ENCODE measurements at regions not wholly inside any gene's neighbourhood (a gene's known extent, or its start where the extent isn't known, plus 50 kb on each side); places are given as distances from the start of the nearest gene placed in this dataset.

DNA sequence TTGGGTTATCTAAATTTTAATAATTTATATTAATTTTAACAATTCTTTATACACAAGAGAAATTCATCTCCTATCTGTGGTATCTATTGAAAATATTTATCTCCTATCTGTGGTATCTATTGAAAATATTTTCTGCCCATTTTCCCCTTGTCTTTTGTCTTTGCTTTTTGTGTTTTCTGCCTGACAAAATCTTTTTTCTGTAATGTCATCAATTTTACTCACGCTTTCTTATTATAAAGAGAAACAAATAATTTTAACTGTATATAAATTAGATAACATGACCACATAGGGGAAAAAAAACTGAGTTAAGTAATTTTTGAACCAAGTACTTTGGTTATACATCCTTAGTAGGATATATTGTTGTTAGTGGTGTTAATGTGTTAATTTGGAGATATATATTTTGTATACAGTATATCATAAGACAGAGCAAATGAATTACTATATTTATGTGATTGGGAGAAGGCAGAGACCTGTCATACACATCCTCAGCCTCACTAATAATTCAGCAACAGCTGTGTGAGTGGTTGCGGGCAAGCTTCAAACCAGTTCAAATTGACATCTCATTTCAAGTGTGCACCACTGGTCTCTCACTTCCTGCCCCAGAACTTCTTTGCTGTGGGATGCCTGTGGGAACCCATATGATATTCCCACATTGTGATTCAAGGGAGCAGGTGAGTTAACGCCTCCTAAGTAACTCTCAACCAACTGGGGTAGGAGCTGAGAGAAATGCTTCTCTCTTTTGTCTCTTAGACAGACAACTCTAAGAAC lies 292.4 kb downstream of the SP3 start:
- H3K4me3 ChIP-seq (ENCODE audit: control insufficient read depth, low read depth, low read length) = no peak overlapping the region
- TF ChIP-seq, protein P1, sequence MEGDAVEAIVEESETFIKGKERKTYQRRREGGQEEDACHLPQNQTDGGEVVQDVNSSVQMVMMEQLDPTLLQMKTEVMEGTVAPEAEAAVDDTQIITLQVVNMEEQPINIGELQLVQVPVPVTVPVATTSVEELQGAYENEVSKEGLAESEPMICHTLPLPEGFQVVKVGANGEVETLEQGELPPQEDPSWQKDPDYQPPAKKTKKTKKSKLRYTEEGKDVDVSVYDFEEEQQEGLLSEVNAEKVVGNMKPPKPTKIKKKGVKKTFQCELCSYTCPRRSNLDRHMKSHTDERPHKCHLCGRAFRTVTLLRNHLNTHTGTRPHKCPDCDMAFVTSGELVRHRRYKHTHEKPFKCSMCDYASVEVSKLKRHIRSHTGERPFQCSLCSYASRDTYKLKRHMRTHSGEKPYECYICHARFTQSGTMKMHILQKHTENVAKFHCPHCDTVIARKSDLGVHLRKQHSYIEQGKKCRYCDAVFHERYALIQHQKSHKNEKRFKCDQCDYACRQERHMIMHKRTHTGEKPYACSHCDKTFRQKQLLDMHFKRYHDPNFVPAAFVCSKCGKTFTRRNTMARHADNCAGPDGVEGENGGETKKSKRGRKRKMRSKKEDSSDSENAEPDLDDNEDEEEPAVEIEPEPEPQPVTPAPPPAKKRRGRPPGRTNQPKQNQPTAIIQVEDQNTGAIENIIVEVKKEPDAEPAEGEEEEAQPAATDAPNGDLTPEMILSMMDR (IDR thresholded peaks at IDR 0.05; ENCODE audit: control insufficient read depth, insufficient read depth, low read depth, low read length, missing control alignments) = no peak
- DNase-seq (ENCODE audit: low read depth) = no peak

DNA sequence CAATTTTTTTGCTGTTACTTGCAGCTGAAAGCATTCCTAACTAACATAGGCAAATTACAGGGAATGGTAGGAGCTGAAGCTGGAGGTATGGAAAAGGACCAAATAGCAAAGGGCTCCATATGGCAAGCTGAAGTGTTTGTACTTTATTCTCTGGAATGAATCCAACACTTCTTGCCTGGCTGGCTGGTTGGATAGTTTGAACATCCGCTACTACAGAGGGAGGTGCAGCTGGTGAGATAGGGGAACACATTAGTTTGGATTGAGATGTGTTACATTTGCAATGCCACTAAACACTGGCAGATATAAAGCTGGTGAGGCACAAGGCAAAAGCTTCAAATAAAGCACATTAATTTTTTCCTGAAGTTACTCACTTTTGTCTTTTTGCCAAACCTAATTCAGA lies 291.5 kb downstream of the SP3 start:
- TF ChIP-seq, protein P1 (IDR thresholded peaks at IDR 0.05; ENCODE audit: control insufficient read depth, insufficient read depth, low read depth, low read length, missing control alignments) = no peak
- DNase-seq (ENCODE audit: low read depth) = no peak

DNA sequence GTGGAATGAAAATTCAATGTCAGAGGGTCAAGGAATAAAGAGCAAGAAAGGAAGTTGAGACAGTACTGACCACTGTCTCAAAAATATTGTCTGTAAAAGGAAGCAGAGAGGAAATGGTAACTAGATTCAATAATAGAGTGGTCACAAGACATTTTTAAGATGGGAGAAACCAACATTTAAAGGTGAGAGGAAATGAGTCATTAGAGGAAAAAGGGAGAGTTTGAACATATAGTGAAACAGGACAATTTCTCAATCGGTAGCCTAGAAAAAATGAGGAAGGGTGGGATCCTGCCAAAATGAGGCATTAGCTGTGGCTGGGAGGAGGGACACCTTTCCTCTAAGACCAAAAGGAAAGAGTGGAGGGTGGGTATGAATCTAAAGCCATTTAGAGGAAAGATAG lies 288.5 kb downstream of the SP3 start:
- no peak overlapping the region for H3K4me3 ChIP-seq (ENCODE audit: control insufficient read depth, low read depth, low read length)
- no peak for DNase-seq (ENCODE audit: low read depth)
- TF ChIP-seq, protein P1 (IDR thresholded peaks at IDR 0.05; ENCODE audit: control insufficient read depth, insufficient read depth, low read depth, low read length, missing control alignments) = no peak

More for the DNA sequence above, 291.5 kb downstream of the SP3 start:
- no peak overlapping the region for H3K4me3 ChIP-seq (ENCODE audit: control insufficient read depth, low read depth, low read length)

DNA sequence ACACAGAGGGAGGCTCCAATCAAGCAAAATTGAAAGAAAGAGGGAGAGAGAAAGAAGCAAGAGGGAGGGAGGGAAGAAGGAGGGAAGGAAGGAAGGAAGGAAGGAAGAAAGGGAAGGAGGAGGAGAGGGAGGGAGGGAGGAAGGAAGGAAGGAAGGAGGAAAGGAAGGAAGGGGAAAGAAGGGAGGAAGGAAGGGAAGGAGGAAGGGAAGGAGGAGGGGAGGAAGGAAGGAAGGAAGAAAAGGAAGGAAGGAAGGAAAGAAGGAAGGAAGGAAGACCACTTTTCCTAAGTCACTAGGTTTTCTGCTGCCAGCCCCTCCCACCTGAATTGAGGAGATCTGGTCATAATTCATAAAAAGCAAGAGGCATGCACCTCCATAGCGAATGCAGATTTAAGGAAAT lies 287.0 kb downstream of the SP3 start:
- H3K4me3 ChIP-seq (ENCODE audit: control insufficient read depth, low read depth, low read length) = no peak overlapping the region
- no peak for DNase-seq (ENCODE audit: low read depth)
- TF ChIP-seq, protein P1 (IDR thresholded peaks at IDR 0.05; ENCODE audit: control insufficient read depth, insufficient read depth, low read depth, low read length, missing control alignments) = no peak

DNA sequence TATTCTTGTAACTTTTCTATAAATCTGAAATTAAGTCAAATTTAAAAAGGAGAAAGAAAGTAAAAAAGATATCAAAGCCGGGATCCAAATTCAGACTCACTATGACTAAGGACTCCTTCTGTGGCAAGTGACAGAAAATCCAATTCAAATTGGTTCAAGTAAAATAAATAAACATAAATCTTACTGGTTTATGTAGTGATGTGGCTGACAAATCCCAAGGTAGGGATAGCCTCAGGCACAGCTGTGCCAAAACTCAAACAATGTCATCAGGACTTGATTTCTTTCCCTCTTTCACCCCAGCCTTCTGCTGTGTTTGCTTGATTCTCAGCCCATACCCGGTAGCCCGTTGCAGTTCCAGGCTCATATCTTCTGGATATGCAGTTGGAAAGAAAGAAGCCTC lies 284.6 kb downstream of the SP3 start:
- TF ChIP-seq, protein P1 (IDR thresholded peaks at IDR 0.05; ENCODE audit: control insufficient read depth, insufficient read depth, low read depth, low read length, missing control alignments) = no peak
- no peak overlapping the region for H3K4me3 ChIP-seq (ENCODE audit: control insufficient read depth, low read depth, low read length)
- DNase-seq (ENCODE audit: low read depth) = no peak

DNA sequence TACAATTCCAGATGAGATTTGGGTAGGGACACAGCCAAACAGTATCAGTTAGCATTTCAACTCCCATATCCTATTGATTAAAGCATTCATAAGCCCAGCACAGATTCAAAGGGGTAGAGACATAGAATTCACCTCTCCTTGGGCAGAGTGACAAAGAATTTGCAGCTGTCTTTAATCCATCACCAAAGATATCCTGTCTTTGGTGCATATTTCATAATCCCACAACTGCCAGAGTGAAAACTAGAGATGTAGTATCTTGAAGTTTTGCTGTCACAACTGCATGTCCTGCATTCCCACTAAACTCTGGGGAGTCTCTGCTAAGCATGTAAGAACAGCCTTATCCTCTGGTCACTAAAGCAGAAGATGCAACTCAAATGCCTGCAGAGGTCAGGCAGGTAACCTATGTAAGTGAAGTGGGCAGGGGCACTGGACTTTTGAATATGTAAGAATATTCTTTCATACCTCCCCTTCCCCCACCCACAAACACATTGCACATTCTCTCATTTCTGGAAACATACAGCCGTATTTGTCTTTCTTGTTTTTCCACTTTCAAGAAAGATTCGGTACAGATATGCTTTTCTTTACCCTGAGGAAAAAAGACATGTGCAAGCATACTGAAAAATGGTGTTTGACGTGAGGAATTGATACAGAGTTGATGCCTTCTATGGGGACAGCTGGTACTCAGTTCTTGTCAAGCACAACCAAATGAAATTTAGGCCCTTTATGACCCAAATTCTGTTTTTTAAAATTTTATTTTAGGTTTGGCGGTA lies 283.1 kb downstream of the SP3 start:
- no peak for DNase-seq (ENCODE audit: low read depth)
- H3K4me3 ChIP-seq (ENCODE audit: control insufficient read depth, low read depth, low read length) = no peak overlapping the region
- TF ChIP-seq, protein P1 (IDR thresholded peaks at IDR 0.05; ENCODE audit: control insufficient read depth, insufficient read depth, low read depth, low read length, missing control alignments) = no peak

Data from AG09309 (cell line).